ENCODE measurements at regions not wholly inside any gene's neighbourhood (a gene's known extent, or its start where the extent isn't known, plus 50 kb on each side); places are given as distances from the start of the nearest gene placed in this dataset.

- TF ChIP-seq CTCF (IDR thresholded peaks at IDR 0.05), result no peak
- TF ChIP-seq POLR2A (IDR thresholded peaks at IDR 0.05), result no peak
Observed at GRCh38 chr6:121664158-121664557, 228.7 kb downstream of the GJA1 start.

Data from heart left ventricle (tissue), 13 donors.